Naive thymus-derived CD4-positive, alpha-beta T cell (primary cell): ENCODE measurements at regions not wholly inside any gene's neighbourhood (a gene's known extent, or its start where the extent isn't known, plus 50 kb on each side); places are given as distances from the start of the nearest gene placed in this dataset.

Experiments
- ATAC-seq: fragments of 150-1000 bp; cut with Tn5 transposase; 2 replicates; pipeline ENCODE4 v1.10.0; 2021; ENCODE audit warnings: mild to moderate bottlenecking, moderate library complexity
- CTCF ChIA-PET: fragments of 350-600 bp; sonication (Branson Sonifier 250); formaldehyde crosslinking; loops from one replicate; lab custom pipeline; 2021; ENCODE audit warnings: antibody characterized with exemption; lab: Charles Lee
- POLR2A ChIA-PET: fragments of 350-600 bp; sonication (Branson Sonifier 250); formaldehyde crosslinking; loops from one replicate; lab custom pipeline; 2021; ENCODE audit warnings: antibody characterized with exemption, inconsistent platforms; lab: Charles Lee
- DNase-seq, 9 donors: peaks; one replicate each; pipeline versions ENCODE4 v3.0.0 to v3.0.0-alpha.2; 2020 to 2022; ENCODE audit warnings: mixed read lengths in 1 of 9
- H3K27ac ChIP-seq: one replicate; pipeline ENCODE4 v1.7.0; 2013; ENCODE audit warnings: mild to moderate bottlenecking, low read depth, low read length, moderate library complexity
- H3K27me3 ChIP-seq, 2 donors: one replicate each; pipeline ENCODE4 v1.7.0; 2013; ENCODE audit warnings: low read length in 2 of 2, mild to moderate bottlenecking in 2 of 2, moderate library complexity in 2 of 2; ENCODE audit not compliant: control insufficient read depth in 2 of 2, insufficient read depth in 2 of 2
- H3K36me3 ChIP-seq, 3 experiments: 1 replicate in 2 of 3; 2 replicates in 1 of 3; pipeline ENCODE4 v1.7.0; 2013; ENCODE audit warnings: low read length in 3 of 3, mild to moderate bottlenecking in 3 of 3, moderate library complexity in 1 of 3; ENCODE audit not compliant: insufficient read depth in 3 of 3, control insufficient read depth in 2 of 3
- H3K4me1 ChIP-seq, 2 donors: one replicate each; pipeline ENCODE4 v1.7.0; 2013; ENCODE audit warnings: low read length in 2 of 2, mild to moderate bottlenecking in 2 of 2, moderate library complexity in 1 of 2; ENCODE audit not compliant: control insufficient read depth in 2 of 2, insufficient read depth in 2 of 2
- H3K4me3 ChIP-seq: 2 replicates; pipeline ENCODE4 v1.7.0; 2013; ENCODE audit warnings: mild to moderate bottlenecking, low read length
- H3K9me3 ChIP-seq, 3 experiments: 1 replicate in 2 of 3; 2 replicates in 1 of 3; pipeline ENCODE4 v1.7.0; 2013; ENCODE audit warnings: low read length in 3 of 3; ENCODE audit not compliant: control insufficient read depth in 2 of 3
- H3K27ac Mint-ChIP-seq, 9 donors: one replicate each; pipeline ENCODE4 v1.8.0; 2020 to 2022; ENCODE audit warnings: mixed read lengths in 9 of 9, mild to moderate bottlenecking in 8 of 9, moderate library complexity in 5 of 9, inconsistent platforms in 2 of 9
- H3K27me3 Mint-ChIP-seq, 5 donors: one replicate each; pipeline ENCODE4 v1.8.0; 2021 to 2022; ENCODE audit warnings: mixed read lengths in 5 of 5, mild to moderate bottlenecking in 1 of 5
- H3K36me3 Mint-ChIP-seq, 5 donors: one replicate each; pipeline ENCODE4 v1.8.0; 2020 to 2022; ENCODE audit warnings: mixed read lengths in 5 of 5, mild to moderate bottlenecking in 3 of 5, inconsistent platforms in 1 of 5
- H3K4me1 Mint-ChIP-seq, 7 donors: one replicate each; pipeline ENCODE4 v1.8.0; 2020 to 2022; ENCODE audit warnings: mixed read lengths in 7 of 7, mild to moderate bottlenecking in 3 of 7, inconsistent platforms in 1 of 7
- H3K4me3 Mint-ChIP-seq, 10 donors: one replicate each; pipeline ENCODE4 v1.8.0; 2020 to 2022; ENCODE audit warnings: mild to moderate bottlenecking in 10 of 10, mixed read lengths in 10 of 10, moderate library complexity in 6 of 10, inconsistent platforms in 2 of 10
- H3K9me3 Mint-ChIP-seq, 11 donors: one replicate each; pipeline ENCODE4 v1.8.0; 2020 to 2022; ENCODE audit warnings: mixed read lengths in 11 of 11, mild to moderate bottlenecking in 4 of 11, inconsistent platforms in 1 of 11, moderate library complexity in 1 of 11
- intact Hi-C, 2 donors: fragments of 100-400 bp; cut with micrococcal nuclease; formaldehyde crosslinking; loops; one replicate each; pipeline ENCODE4 v1.15.1; 2023

DNA sequence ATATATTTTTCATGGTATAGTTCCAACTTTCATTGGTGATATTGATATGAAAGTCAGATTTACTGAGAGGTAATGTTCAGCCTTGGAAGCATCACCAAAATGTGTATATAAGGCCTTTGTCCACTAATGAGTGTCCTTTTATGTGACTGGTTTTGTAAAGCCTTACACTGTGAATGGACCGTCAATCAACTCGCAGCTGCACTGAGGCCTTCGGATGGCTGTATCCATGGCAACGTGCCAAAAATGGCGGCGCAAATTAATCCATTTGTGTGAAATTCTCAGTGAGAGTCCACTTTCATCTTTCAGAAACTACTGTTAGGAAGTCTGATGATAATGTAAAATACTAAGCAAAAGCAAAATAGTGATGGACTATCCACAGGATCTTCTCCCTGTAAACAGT, 131.7 kb downstream of the SPCS3 start:
- H3K4me3 Mint-ChIP-seq = no peak overlapping the region
- H3K36me3 ChIP-seq = no peaks in the 10 kb centered on the region
- H3K9me3 ChIP-seq = no peaks in the 10 kb centered on the region
- peaks cover 0 to 1% (median 0%) of the 10 kb centered on the region in 7 donors for H3K4me1 Mint-ChIP-seq
- intact Hi-C loops = no loop called here
- H3K27me3 Mint-ChIP-seq = peaks cover 0 to 3% (median 0%) of the 10 kb centered on the region in 5 donors
- peaks cover 0 to 19% (median 4%) of the 10 kb centered on the region in 11 donors for H3K9me3 Mint-ChIP-seq
- no peak overlapping the region for H3K27ac ChIP-seq
- H3K27me3 ChIP-seq = no peaks in the 10 kb centered on the region
- ATAC-seq = no peak
- CTCF ChIA-PET = no interaction called here
- H3K4me1 ChIP-seq = no peaks in the 10 kb centered on the region
- H3K36me3 Mint-ChIP-seq = no peaks in the 10 kb centered on the region
- no peak for DNase-seq
- no peak overlapping the region for H3K27ac Mint-ChIP-seq
- POLR2A ChIA-PET = no interaction called here
- H3K4me3 ChIP-seq = no peak overlapping the region

DNA sequence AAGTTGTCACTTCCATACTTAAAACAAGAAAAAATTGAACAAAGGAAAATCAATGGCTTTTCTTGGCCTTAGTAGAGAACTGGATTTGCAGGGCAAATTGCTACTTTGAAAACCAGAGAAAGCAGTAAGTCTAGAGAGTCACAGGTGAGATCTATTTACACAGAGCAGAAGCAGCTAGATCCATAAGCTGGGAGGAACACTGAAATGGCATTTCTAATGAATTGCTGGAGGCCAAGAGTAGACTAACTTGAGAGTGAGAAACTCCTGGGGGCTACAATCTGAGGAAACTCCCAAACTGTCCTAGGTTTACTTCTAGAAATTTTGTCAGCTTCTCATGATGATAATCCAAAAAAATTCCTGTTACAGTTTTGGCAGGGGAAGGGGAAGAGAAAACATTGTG, 133.3 kb downstream of the SPCS3 start:
- H3K4me1 Mint-ChIP-seq = peaks cover 0 to 1% (median 0%) of the 10 kb centered on the region in 7 donors
- no peak overlapping the region for H3K27ac Mint-ChIP-seq
- DNase-seq = no peak
- no peak overlapping the region for H3K27ac ChIP-seq
- no peaks in the 10 kb centered on the region for H3K36me3 Mint-ChIP-seq
- H3K27me3 Mint-ChIP-seq = peaks cover 0 to 3% (median 0%) of the 10 kb centered on the region in 5 donors
- no peaks in the 10 kb centered on the region for H3K4me1 ChIP-seq
- no peak overlapping the region for H3K4me3 ChIP-seq
- intact Hi-C loops = no loop called here
- H3K4me3 Mint-ChIP-seq = no peak overlapping the region
- ChIA-PET POLR2A (no interaction called here), CTCF (interaction anchor here (0.8 kb wide), 1 partner anchor 86 kb away, joined by 5 read pairs; no protein-coding TSS in a partner anchor)
- no peaks in the 10 kb centered on the region for H3K27me3 ChIP-seq
- H3K9me3 Mint-ChIP-seq = peaks cover 0 to 20% (median 4%) of the 10 kb centered on the region in 11 donors
- ATAC-seq = no peak
- H3K9me3 ChIP-seq = no peaks in the 10 kb centered on the region
- no peaks in the 10 kb centered on the region for H3K36me3 ChIP-seq

DNA sequence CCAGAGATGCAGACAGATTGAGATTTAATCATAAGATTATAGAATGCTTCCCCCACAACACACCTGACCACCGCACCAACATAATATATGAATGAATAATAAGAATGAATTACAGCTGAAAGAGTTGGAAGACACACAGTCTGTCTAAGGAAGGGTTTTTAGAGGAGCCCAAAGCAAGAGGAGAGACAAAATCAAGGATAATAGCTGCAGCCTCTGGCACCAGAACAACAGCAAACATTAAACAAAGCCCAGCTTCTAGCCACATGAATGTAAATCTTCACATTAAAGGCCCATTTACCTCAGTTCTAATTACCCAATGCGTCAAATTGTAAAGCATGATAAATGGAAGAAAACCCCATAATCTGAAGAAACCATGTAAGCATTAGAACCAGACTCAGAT, 133.9 kb downstream of the SPCS3 start:
- peaks cover 0 to 1% (median 0%) of the 10 kb centered on the region in 7 donors for H3K4me1 Mint-ChIP-seq
- H3K27ac Mint-ChIP-seq = no peak overlapping the region
- CTCF ChIA-PET = no interaction called here
- Histone ChIP-seq H3K36me3 (no peaks in the 10 kb centered on the region), H3K27ac (no peak overlapping the region), H3K4me1 (no peaks in the 10 kb centered on the region), H3K27me3 (no peaks in the 10 kb centered on the region), H3K9me3 (no peaks in the 10 kb centered on the region), H3K4me3 (no peak overlapping the region)
- DNase-seq = no peak
- POLR2A ChIA-PET = no interaction called here
- ATAC-seq = no peak
- peaks cover 0 to 3% (median 0%) of the 10 kb centered on the region in 5 donors for H3K27me3 Mint-ChIP-seq
- H3K36me3 Mint-ChIP-seq = no peaks in the 10 kb centered on the region
- H3K4me3 Mint-ChIP-seq = no peak overlapping the region
- H3K9me3 Mint-ChIP-seq = peaks cover 0 to 20% (median 4%) of the 10 kb centered on the region in 11 donors
- intact Hi-C loops = no loop called here

DNA sequence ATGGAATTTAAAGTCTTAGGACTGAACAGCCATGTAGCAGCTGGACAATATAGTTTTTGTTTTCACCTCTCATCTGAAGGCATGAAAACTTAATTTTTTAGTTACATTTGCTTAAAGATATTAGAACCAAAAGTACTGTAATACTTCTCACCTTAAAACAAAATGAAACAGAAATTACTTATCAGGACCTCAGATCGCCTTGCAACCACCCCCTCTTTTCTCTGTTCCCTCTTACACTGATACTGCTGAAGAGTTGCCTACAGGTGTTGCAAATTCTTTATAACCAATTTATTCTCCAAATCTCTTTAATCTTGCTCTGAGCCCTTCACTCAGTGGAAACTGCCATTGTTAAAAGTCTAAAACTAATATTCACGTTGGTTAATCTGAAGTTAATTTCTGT, 145.0 kb downstream of the SPCS3 start:
- Mint-ChIP-seq H3K36me3 (no peaks in the 10 kb centered on the region), H3K27me3 (no peaks in the 10 kb centered on the region), H3K4me3 (no peak overlapping the region), H3K27ac (no peak overlapping the region), H3K4me1 (no peaks in the 10 kb centered on the region), H3K9me3 (peaks cover 0 to 28% (median 9%) of the 10 kb centered on the region in 11 donors)
- Histone ChIP-seq H3K27me3 (no peaks in the 10 kb centered on the region), H3K9me3 (no peaks in the 10 kb centered on the region), H3K4me3 (no peak overlapping the region), H3K27ac (no peak overlapping the region), H3K36me3 (no peaks in the 10 kb centered on the region), H3K4me1 (no peaks in the 10 kb centered on the region)
- intact Hi-C loops = no loop called here
- ChIA-PET POLR2A (no interaction called here), CTCF (no interaction called here)
- ATAC-seq (no peak), DNase-seq (no peak)

DNA sequence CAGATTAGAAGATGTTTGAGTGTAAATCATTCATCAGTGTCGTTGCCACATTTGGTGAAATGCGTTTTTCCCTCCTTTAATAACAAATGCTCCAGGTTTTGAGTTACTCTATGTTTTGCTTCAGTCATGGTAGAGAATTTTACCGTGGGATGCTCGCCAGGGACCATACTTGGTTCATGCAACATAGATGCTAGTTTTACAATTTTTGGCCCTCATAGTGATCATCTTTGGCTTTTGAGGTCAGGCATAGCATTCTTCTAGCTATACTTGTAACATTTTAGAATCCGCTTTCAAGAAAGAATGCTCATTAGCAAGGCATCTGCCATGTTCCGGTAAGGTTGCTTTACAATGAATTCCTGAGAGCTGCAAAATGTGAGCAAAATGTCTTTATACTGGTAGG, 147.2 kb downstream of the SPCS3 start:
- POLR2A ChIA-PET = no interaction called here
- intact Hi-C loops = no loop called here
- no peak for ATAC-seq

DNA sequence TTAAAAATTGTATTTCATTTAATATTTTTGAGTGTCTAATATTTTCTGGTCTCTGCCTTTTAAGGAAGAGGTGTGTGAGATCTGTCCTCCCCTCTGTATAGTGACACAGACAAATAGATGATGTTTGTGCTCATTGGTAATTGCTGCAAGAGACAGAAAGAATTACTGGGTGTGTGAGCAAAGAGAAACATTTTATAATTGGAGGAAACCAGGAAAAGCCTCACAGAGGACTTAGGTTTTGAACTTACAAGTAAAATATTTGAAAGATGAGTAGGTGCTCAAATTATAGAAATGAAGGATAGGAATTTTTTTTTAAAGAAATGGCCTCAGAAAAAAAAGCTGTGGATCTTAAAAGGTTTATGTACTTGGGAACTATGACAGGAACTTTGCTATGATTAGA, 149.8 kb downstream of the SPCS3 start:
- no peaks in the 10 kb centered on the region for H3K36me3 Mint-ChIP-seq
- POLR2A ChIA-PET = no interaction called here
- Histone ChIP-seq H3K27me3 (no peaks in the 10 kb centered on the region), H3K27ac (no peak overlapping the region), H3K4me3 (no peak overlapping the region), H3K9me3 (peaks cover 0 to 3% (median 0%) of the 10 kb centered on the region in 3 experiments), H3K4me1 (no peaks in the 10 kb centered on the region), H3K36me3 (no peaks in the 10 kb centered on the region)
- CTCF ChIA-PET = no interaction called here
- no peak for DNase-seq
- no peak overlapping the region for H3K27ac Mint-ChIP-seq
- H3K4me1 Mint-ChIP-seq = no peaks in the 10 kb centered on the region
- H3K4me3 Mint-ChIP-seq = no peak overlapping the region
- intact Hi-C loops = no loop called here
- H3K27me3 Mint-ChIP-seq = no peaks in the 10 kb centered on the region
- peaks cover 1 to 11% (median 5%) of the 10 kb centered on the region in 11 donors for H3K9me3 Mint-ChIP-seq
- ATAC-seq = no peak

More for the DNA sequence above, 147.2 kb downstream of the SPCS3 start:
- Mint-ChIP-seq H3K4me1 (no peaks in the 10 kb centered on the region), H3K36me3 (no peaks in the 10 kb centered on the region), H3K9me3 (peaks cover 0 to 14% (median 6%) of the 10 kb centered on the region in 11 donors), H3K27me3 (no peaks in the 10 kb centered on the region), H3K4me3 (no peak overlapping the region), H3K27ac (no peak overlapping the region)
- H3K4me1 ChIP-seq = no peaks in the 10 kb centered on the region
- DNase-seq = no peak
- H3K4me3 ChIP-seq = no peak overlapping the region
- H3K36me3 ChIP-seq = no peaks in the 10 kb centered on the region
- CTCF ChIA-PET = no interaction called here
- H3K27ac ChIP-seq = no peak overlapping the region
- H3K27me3 ChIP-seq = no peaks in the 10 kb centered on the region
- no peaks in the 10 kb centered on the region for H3K9me3 ChIP-seq

DNA sequence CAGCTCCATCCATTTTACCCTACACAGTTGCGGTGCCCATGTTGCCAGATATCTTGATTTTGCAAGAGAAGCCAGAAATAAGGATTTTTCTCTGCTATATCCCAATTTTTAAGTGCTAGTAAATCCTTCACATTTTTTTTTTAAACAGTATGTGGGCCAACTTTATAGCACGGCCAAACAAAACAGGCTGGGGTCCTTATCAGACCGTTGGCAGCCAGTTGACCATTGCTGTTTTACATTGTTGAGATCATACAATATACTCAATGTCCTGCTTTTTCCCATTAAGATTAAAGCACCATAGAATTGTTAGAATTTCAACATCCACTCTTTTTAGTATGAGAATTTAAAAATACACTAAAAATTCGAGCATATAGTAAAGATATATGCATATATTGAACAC, 150.9 kb downstream of the SPCS3 start:
- H3K9me3 ChIP-seq = peaks cover 0 to 5% (median 0%) of the 10 kb centered on the region in 3 experiments
- H3K36me3 Mint-ChIP-seq = no peaks in the 10 kb centered on the region
- no peak overlapping the region for H3K27ac Mint-ChIP-seq
- H3K27ac ChIP-seq = no peak overlapping the region
- no peaks in the 10 kb centered on the region for H3K4me1 Mint-ChIP-seq
- no peaks in the 10 kb centered on the region for H3K36me3 ChIP-seq
- no peaks in the 10 kb centered on the region for H3K4me1 ChIP-seq
- ATAC-seq = no peak
- no peak for DNase-seq
- intact Hi-C loops = no loop called here
- peaks cover 3 to 15% (median 7%) of the 10 kb centered on the region in 11 donors for H3K9me3 Mint-ChIP-seq
- no peak overlapping the region for H3K4me3 ChIP-seq
- CTCF ChIA-PET = no interaction called here
- H3K27me3 ChIP-seq = no peaks in the 10 kb centered on the region
- H3K27me3 Mint-ChIP-seq = no peaks in the 10 kb centered on the region
- H3K4me3 Mint-ChIP-seq = no peak overlapping the region
- POLR2A ChIA-PET = no interaction called here
